SU-DHL-6 (cell line): ENCODE measurements at regions not wholly inside any gene's neighbourhood (a gene's known extent, or its start where the extent isn't known, plus 50 kb on each side); places are given as distances from the start of the nearest gene placed in this dataset.

Experiments used
- CTCF ChIP-seq: fragments of 200-600 bp; sonication (generic); IDR thresholded peaks from one replicate; pipeline ENCODE4 v1.5.1; 2017; ENCODE audit warnings: antibody characterized with exemption, mild to moderate bottlenecking, low read length, moderate library complexity; ENCODE audit not compliant: insufficient read depth, poor library complexity, severe bottlenecking
- EZH2phosphoT487 ChIP-seq: fragments of 200-600 bp; sonication (generic), shearing (Covaris generic); conservative IDR thresholded peaks from 2 replicates; pipeline ENCODE4 v1.6.1; 2018; ENCODE audit warnings: mild to moderate bottlenecking, antibody characterized with exemption, low read length, moderate library complexity, mixed read lengths

DNA sequence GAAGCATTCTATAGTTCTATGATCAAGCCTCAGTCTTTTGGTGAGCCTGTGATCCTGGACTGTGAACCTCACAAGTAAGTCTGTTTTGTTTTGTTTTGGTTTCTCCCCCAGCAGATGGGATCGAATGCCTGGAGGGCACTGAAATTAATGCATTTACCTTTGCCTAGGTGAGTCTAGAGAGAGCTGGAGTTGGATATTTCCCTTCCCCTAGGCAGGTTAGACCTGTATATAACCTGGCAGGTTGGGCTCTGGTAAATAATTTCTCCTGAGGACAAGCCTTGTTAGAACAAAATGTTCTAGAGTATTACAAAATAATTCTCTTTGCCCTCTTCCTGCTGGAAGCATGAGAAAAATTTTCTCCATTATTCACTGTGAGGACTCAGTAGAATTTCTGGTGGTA is 211.9 kb downstream of the TPRG1 start:
- TF ChIP-seq CTCF: no peak
- TF ChIP-seq EZH2phosphoT487: no peak
